HG02678 (cell line): ENCODE measurements at regions not wholly inside any gene's neighbourhood (a gene's known extent, or its start where the extent isn't known, plus 50 kb on each side); places are given as distances from the start of the nearest gene placed in this dataset.
"Not testable (repeated sequence)": the region's sequence is repeated elsewhere in the genome, so short reads cannot be mapped to it uniquely, and the experiment has no call there.

Experiments
- ATAC-seq: cut with Tn5 transposase; IDR thresholded peaks from one replicate; pipeline ENCODE4 v1.9.1; 2021; ENCODE audit warnings: mild to moderate bottlenecking, moderate library complexity; ENCODE audit not compliant: unreplicated experiment

DNA sequence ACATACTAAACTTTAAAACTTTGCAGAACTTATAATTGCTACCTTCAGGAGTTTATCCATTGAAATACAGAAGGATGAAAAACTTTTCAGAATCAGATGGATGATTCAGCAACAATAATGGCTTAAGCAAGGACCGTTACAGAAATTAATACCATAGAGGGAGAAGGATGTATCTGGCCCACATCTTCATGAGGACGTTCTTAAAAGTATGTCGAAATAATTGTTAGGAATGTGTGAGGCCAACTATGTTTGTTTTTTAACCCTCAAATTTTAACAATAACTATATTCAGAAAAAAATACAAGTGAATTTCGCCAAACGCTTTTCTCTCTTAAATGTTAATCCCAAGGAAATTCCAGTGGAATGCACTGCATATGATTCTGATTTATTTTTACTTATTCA is 105.2 kb upstream of the EPHA3 start:
- no peak for ATAC-seq

DNA sequence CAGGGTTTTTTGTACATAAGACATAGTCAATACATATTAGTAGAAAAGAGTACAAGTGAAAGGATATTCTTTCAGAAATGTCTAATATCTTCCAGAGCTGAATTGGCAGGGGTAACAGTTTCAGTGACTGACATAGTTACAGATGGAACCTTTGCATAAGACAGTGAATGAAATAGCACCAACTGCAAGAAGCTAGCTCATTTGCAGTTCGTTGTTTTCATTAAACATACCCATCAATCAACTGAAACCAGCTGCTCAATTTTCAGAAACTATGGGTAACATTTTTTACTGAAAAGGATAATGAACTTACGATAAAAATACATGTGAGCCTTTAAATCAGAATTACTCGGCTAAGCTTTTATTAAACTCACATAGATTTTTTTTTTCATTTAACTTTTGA is 93.9 kb upstream of the EPHA3 start:
- no peak for ATAC-seq

DNA sequence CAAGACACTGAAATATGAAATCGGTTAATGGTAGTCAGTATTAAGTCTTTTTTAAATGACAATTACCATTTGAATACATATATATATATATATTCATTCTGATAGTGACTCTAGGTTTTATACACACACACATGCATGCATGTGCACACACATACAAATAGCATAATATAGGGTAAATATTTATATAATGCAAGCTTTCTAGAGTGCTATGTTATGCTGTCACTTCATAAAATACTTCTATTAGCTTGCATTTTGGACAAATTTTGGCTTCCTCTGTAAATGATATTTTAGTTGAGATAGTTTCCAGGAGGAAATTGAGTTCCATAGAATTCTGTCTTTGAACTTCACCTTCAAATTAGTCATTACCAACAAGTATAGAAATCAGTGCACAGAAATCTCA is 89.9 kb upstream of the EPHA3 start:
- ATAC-seq, result no peak

DNA sequence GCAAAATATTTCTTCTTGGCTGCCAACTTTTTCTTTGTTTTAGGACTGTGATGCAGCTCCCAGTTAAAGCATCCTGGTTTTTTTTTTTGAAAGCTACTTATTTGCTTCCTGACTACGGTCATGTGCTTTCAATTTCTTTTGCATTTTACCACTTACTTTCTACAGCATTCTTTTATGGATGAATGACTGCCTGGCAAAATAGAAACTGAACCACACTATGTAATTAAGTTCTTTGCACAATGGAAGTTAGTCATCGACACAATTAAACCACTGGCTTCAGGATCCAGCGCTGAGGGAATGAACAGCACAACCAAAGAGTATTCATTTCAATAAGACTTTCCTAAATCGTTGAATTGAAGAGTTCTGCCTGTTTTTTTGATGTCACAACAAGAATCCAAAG is 82.2 kb upstream of the EPHA3 start:
- ATAC-seq, result no peak

DNA sequence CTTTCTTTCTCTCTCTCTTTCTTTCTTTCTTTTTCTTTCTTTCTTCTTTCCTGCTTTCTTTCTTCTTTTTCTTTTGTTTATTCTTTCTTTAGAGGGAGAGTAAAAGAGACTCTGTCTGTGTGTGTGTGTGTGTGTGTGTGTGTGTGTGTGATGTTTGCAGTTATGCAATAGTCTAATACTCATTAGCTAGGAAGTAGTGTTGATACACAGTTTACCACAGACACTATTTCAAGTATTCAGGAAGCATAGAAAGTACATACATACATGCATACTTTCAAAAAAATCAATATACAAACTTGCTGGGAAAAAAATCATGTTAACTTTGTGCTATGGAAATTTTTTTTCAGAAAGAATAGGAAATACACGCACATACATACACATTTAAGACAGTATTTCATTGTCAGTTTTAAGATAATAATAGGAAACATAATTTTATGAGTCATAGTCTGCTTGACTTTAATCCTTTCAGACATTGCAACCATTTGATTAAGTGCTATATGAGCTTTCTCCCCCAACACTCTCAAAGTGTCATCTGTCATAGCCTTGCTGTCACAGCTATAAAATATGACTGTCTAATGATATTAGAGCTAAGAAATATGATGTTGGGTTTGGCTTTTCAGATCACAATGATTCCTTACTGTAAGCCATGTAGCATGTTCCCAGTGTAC is 74.9 kb upstream of the EPHA3 start:
- no peak for ATAC-seq

DNA sequence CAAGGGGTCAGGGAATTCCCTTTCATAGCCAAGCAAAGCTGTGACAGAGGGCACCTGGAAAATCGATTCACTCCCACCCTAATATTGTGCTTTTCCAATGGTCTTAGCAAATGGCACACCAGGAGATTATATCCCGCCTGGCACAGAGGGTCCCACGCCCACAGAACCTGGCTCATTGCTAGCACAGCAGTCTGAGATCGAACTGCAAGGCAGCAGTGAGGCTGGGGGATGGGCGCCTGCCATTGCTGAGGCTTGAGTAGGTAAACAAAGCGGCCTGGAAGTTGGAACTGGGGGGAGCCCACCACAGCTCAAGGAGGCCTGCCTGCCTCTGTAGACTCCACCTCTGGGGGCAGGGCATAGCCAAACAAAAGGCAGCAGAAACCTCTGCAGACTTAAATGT is 72.7 kb upstream of the EPHA3 start:
- not testable (repeated sequence) for ATAC-seq

DNA sequence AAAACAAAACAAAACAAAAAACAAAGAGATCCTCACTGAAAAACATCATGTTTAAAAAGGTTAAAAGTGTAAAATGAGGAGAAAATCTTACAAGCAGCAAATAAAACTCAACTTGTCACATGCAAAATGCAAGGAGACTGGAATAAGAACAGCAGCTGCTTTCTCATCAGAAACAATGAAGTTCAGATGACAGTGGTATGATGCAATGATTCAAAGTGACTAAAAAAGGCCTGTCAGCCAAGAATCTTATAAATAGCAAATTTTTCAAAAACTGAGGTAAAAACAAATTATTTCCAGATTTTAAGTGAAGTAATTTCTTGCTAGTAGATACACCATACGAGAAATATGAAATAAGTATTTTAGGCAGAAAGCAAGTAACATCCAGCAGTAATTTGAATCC is 68.6 kb upstream of the EPHA3 start:
- ATAC-seq, result no peak

DNA sequence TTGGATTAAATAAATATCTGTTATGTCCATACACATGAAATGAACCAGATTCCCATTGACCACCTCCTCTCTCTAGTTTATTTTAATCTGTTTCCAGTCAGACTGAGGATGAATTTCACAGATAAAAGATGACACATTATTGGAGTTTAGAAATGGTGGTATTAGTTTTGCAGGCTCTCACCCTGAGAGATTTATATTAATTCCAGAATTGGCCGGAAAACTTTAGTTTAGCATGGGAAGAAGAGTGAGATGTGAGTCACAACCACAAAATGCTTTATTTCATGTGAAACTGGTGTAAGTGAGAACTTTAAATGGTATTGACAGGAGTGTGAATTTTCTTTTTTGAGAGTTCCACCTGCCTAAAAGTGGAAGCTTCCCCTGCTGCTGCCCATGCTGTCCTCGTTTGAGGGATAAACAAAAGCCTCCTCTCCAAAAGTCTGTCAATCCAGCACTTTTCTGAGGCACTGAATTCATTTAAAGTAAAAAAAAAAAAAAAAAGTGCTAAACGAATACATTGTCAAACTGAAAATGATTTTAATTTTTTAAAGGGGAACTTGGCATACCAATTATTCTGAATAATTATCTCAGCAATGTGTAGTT is 65.1 kb upstream of the EPHA3 start:
- ATAC-seq, result no peak

DNA sequence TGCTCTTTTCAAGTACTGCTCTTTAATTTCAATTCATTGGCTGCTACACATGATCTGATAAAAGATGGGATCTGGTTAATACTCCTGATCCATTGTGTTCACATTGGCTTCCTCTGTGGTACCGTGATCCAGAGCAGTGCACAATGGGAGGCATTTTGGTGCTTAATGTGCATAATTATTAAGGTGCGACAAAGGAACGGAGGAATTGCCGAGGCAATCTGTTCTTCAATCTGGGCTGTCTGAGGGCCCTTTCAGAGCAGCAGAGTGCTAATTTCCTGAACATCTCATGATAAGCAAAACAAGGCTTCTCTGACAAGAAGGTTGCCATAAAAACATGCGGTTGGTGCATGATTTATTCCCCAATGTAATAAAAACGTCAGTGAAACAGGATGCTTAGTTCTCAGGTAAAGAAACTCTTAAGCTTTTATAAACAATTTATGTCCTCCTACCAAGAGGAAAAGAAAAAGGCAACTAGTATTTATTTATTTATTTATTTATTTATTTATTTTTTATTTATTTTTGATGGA is 64.0 kb upstream of the EPHA3 start:
- no peak for ATAC-seq

DNA sequence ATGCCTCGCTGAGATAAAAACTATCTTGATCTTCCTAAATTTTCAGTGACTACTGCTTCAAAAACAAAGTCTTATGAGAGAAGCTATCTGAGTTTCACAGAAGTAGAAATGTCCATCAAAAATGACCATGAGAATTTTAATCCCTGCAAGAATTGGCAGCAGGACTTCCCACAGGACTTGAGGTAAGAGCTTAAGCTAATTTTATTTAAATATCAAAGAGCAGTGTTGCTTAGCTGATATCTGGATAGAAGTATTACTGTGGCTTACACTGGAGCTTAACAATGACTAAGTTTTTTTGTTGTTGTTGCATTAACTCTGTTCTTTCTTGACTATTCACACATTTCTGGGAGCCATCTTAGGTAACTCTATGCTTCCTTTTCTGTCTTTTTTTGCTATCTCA is 60.8 kb upstream of the EPHA3 start:
- no peak for ATAC-seq

DNA sequence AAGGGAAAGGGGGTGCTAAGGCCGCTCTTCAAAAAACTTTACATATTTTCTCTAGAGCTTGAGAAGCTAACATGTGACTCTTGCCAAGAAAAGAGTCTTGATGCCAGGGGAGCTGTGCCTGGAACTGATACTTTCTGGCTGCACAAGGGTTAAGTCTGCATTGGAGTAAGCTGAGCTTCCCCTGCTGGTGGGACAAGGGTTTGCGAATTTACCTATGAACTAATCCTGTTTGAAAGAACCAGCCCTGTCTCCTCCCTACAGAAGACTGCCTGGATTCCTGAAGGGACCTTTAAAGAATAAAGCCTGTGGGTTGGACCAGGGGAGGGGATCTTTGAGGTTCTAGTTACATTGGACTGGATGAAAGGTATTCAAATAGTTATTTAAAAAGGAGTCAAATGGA is 58.3 kb upstream of the EPHA3 start:
- ATAC-seq, result no peak

DNA sequence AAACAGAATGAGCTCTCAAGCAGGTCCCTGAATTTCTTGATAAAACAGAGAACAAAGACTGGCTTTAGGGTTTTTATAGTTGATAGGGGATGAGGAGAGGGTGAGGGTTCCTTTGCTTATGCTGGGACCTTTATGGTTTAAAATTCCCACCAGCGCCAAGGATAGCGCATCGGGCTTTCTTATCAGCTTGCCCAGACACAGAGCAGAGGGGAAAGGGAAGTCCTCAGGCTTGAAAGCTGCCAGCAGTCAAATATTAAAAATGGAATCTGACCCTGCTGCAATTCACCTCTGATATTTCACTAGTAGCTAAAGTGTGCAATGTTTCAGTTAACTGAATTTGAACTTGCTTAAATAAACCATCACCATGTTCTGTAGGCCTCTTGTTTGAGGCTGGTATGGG is 55.0 kb upstream of the EPHA3 start:
- no peak for ATAC-seq

DNA sequence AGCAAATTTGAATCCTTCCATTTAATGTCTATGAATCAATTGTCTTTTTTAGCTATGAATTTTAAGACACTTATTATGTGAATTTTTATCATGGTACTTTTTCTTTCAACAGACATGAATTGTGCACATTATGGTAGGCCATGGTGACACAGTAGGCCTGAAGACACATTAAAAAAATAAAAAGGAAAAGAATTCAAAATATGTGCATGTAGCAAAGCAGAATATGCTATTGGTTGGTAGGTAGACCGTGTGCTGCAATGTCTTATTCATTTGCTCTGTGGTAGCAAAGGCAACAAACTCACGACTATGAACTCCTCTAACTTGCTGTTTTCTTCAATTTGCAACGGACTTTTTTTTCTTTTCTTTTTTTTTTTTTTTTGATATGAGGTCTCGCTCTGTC is 50.0 kb upstream of the EPHA3 start:
- ATAC-seq, result no peak
